GM19239 (cell line): ENCODE measurements at regions not wholly inside any gene's neighbourhood (a gene's known extent, or its start where the extent isn't known, plus 50 kb on each side); places are given as distances from the start of the nearest gene placed in this dataset.

Source experiments
- DNase-seq: peaks from one replicate; pipeline ENCODE4 v3.0.0; 2011; ENCODE audit warnings: low spot score; ENCODE audit not compliant: insufficient read length
- FAIRE-seq: peaks from 2 replicates; lab custom pipeline; 2011; peaks lifted over from hg19 to GRCh38; lab: Jason Lieb, UNC

- no peak for FAIRE-seq
- DNase-seq, result no peak
These were observed 145.8 kb upstream of the HS6ST1 start for GRCh38 chr2:128464456-128464855.

- DNase-seq (no peak), FAIRE-seq (no peak)
These were observed 146.8 kb upstream of the HS6ST1 start for GRCh38 chr2:128465246-128466170.

GRCh38 chr2:128466376-128466775 is 147.7 kb upstream of the HS6ST1 start:
- no peak for FAIRE-seq
- no peak for DNase-seq

GRCh38 chr2:128466776-128467175 is 148.1 kb upstream of the HS6ST1 start:
- FAIRE-seq (no peak), DNase-seq (no peak)

GRCh38 chr2:128467321-128467969 is 148.8 kb upstream of the HS6ST1 start:
- DNase-seq (no peak), FAIRE-seq (no peak)

- no peak for FAIRE-seq
- no peak for DNase-seq
These were observed 149.7 kb upstream of the HS6ST1 start for GRCh38 chr2:128468186-128468920.

GRCh38 chr2:128469203-128469602 is 150.5 kb upstream of the HS6ST1 start:
- FAIRE-seq (no peak), DNase-seq (no peak)

GRCh38 chr2:128469875-128470274 is 151.2 kb upstream of the HS6ST1 start:
- no peak for DNase-seq
- no peak for FAIRE-seq

GRCh38 chr2:128472789-128473174 is 154.1 kb upstream of the HS6ST1 start:
- DNase-seq, result no peak
- FAIRE-seq, result no peak

- FAIRE-seq (no peak), DNase-seq (peak; percentile 35)
These were observed 154.7 kb upstream of the HS6ST1 start for GRCh38 chr2:128473175-128474035.

- FAIRE-seq (no peak), DNase-seq (no peak)
These were observed 155.6 kb upstream of the HS6ST1 start for GRCh38 chr2:128474036-128474955.

GRCh38 chr2:128474962-128475361 is 156.3 kb upstream of the HS6ST1 start:
- DNase-seq (no peak), FAIRE-seq (no peak)

- FAIRE-seq (no peak), DNase-seq (no peak)
These were observed 157.0 kb upstream of the HS6ST1 start for GRCh38 chr2:128475427-128476211.

- no peak for FAIRE-seq
These were observed 158.6 kb upstream of the HS6ST1 start for GRCh38 chr2:128477026-128477820.

GRCh38 chr2:128477891-128478290 is 159.2 kb upstream of the HS6ST1 start:
- FAIRE-seq, result no peak

More at GRCh38 chr2:128477026-128477820, 158.6 kb upstream of the HS6ST1 start:
- DNase-seq, result no peak

GRCh38 chr2:128485761-128486639 is 167.3 kb upstream of the HS6ST1 start:
- FAIRE-seq (no peak), DNase-seq (no peak)

More at GRCh38 chr2:128477891-128478290, 159.2 kb upstream of the HS6ST1 start:
- DNase-seq, result no peak
